Nephron (organoid): ENCODE measurements at regions not wholly inside any gene's neighbourhood (a gene's known extent, or its start where the extent isn't known, plus 50 kb on each side); places are given as distances from the start of the nearest gene placed in this dataset.
A peak's percentile ranks its signal among the peaks of the same experiment; 100 is the strongest.

ENCODE experiments used
- H3K27ac Mint-ChIP-seq, 3 experiments: 2 replicates each; pipeline ENCODE4 v1.8.0; 2020; ENCODE audit warnings: mixed read lengths in 3 of 3, mild to moderate bottlenecking in 2 of 3, moderate library complexity in 1 of 3
- H3K27me3 Mint-ChIP-seq: 2 replicates; pipeline ENCODE4 v1.8.0; 2021; ENCODE audit warnings: low read depth, mild to moderate bottlenecking, moderate library complexity, mixed read lengths
- H3K36me3 Mint-ChIP-seq: 2 replicates; pipeline ENCODE4 v1.8.0; 2020; ENCODE audit warnings: low read depth, mixed read lengths
- H3K4me1 Mint-ChIP-seq: 2 replicates; pipeline ENCODE4 v1.8.0; 2020; ENCODE audit warnings: mixed read lengths
- H3K4me3 Mint-ChIP-seq, 3 experiments: 2 replicates each; pipeline ENCODE4 v1.8.0; 2020; ENCODE audit warnings: mild to moderate bottlenecking in 3 of 3, mixed read lengths in 3 of 3, moderate library complexity in 2 of 3
- H3K9me3 Mint-ChIP-seq: 2 replicates; pipeline ENCODE4 v1.8.0; 2020; ENCODE audit warnings: mixed read lengths
- TF ChIP-seq, protein P1 (sequence below), 3 experiments: fragments of 200-600 bp; sonication (generic); IDR thresholded peaks; one replicate each; pipeline ENCODE4 v1.5.0; 2021; ENCODE audit warnings: antibody characterized with exemption in 3 of 3; ENCODE audit not compliant: unreplicated experiment in 3 of 3

- H3K4me3 Mint-ChIP-seq: no peak overlapping the region
- no peaks in the 10 kb centered on the region for H3K36me3 Mint-ChIP-seq
- no peaks in the 10 kb centered on the region for H3K9me3 Mint-ChIP-seq
These were observed 65.9 kb upstream of the HECTD2 start for GRCh38 chr10:91344117-91344856.

GRCh38 chr10:91345716-91346115 is 64.4 kb upstream of the HECTD2 start:
- TF ChIP-seq, protein P1, sequence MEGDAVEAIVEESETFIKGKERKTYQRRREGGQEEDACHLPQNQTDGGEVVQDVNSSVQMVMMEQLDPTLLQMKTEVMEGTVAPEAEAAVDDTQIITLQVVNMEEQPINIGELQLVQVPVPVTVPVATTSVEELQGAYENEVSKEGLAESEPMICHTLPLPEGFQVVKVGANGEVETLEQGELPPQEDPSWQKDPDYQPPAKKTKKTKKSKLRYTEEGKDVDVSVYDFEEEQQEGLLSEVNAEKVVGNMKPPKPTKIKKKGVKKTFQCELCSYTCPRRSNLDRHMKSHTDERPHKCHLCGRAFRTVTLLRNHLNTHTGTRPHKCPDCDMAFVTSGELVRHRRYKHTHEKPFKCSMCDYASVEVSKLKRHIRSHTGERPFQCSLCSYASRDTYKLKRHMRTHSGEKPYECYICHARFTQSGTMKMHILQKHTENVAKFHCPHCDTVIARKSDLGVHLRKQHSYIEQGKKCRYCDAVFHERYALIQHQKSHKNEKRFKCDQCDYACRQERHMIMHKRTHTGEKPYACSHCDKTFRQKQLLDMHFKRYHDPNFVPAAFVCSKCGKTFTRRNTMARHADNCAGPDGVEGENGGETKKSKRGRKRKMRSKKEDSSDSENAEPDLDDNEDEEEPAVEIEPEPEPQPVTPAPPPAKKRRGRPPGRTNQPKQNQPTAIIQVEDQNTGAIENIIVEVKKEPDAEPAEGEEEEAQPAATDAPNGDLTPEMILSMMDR (IDR thresholded peaks at IDR 0.05; ENCODE audit: unreplicated experiment in 3 of 3): no peak
- H3K27me3 Mint-ChIP-seq: peaks cover 4% of the 10 kb centered on the region

More at GRCh38 chr10:91344117-91344856, 65.9 kb upstream of the HECTD2 start:
- TF ChIP-seq, protein P1 (IDR thresholded peaks at IDR 0.05; ENCODE audit: unreplicated experiment in 3 of 3): no peak
- Mint-ChIP-seq H3K27ac (no peak overlapping the region), H3K4me1 (peaks cover 20% of the 10 kb centered on the region), H3K27me3 (peaks cover 4% of the 10 kb centered on the region)

GRCh38 chr10:91347529-91347928 is 62.6 kb upstream of the HECTD2 start:
- Mint-ChIP-seq H3K9me3 (no peaks in the 10 kb centered on the region), H3K27ac (no peak overlapping the region), H3K4me3 (no peak overlapping the region), H3K36me3 (no peaks in the 10 kb centered on the region), H3K27me3 (peaks cover 4% of the 10 kb centered on the region), H3K4me1 (peaks cover 8% of the 10 kb centered on the region)
- TF ChIP-seq, protein P1 (IDR thresholded peaks at IDR 0.05; ENCODE audit: unreplicated experiment in 3 of 3): no peak

More at GRCh38 chr10:91345716-91346115, 64.4 kb upstream of the HECTD2 start:
- Mint-ChIP-seq H3K9me3 (no peaks in the 10 kb centered on the region), H3K27ac (no peak overlapping the region), H3K4me1 (peaks cover 15% of the 10 kb centered on the region), H3K4me3 (no peak overlapping the region), H3K36me3 (no peaks in the 10 kb centered on the region)

GRCh38 chr10:91349381-91349780 is 60.8 kb upstream of the HECTD2 start:
- no peaks in the 10 kb centered on the region for H3K36me3 Mint-ChIP-seq
- H3K27ac Mint-ChIP-seq: no peak overlapping the region
- H3K4me1 Mint-ChIP-seq: peaks cover 10% of the 10 kb centered on the region
- no peaks in the 10 kb centered on the region for H3K9me3 Mint-ChIP-seq
- no peak overlapping the region for H3K4me3 Mint-ChIP-seq
- TF ChIP-seq, protein P1 (IDR thresholded peaks at IDR 0.05; ENCODE audit: unreplicated experiment in 3 of 3): no peak
- peaks cover 4% of the 10 kb centered on the region for H3K27me3 Mint-ChIP-seq

DNA sequence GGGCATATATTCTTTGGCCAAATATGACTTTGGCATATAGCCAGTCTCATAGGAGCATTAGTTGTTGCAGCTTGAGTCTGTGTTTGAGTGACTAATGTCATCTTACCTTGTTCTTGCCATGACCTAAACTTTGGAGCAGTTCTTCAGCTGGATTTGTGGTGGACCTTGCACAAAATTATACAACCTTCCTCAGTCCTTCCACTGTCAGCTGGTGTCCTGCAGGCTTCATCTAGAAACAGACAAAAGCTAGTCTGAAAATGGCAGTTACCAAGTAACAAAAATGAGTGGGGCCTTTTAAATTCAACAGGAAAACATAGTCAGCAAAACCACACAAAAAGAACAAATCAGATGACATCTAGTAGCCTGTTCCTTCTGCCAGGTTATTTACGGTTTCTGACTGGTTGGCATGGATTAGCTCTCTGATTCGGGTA is 59.5 kb upstream of the HECTD2 start:
- Mint-ChIP-seq H3K27me3 (peaks cover 4% of the 10 kb centered on the region), H3K4me3 (no peak overlapping the region), H3K9me3 (no peaks in the 10 kb centered on the region), H3K27ac (peak overlapping the region in 1 of 3 experiments; percentile 3), H3K36me3 (no peaks in the 10 kb centered on the region), H3K4me1 (peaks cover 16% of the 10 kb centered on the region)
- TF ChIP-seq, protein P1 (IDR thresholded peaks at IDR 0.05; ENCODE audit: unreplicated experiment in 3 of 3): no peak

GRCh38 chr10:91352760-91353159 is 57.4 kb upstream of the HECTD2 start:
- no peaks in the 10 kb centered on the region for H3K9me3 Mint-ChIP-seq

More at GRCh38 chr10:91352760-91353159, 57.4 kb upstream of the HECTD2 start:
- TF ChIP-seq, protein P1 (IDR thresholded peaks at IDR 0.05; ENCODE audit: unreplicated experiment in 3 of 3): no peak
- no peaks in the 10 kb centered on the region for H3K27me3 Mint-ChIP-seq
- no peak overlapping the region for H3K27ac Mint-ChIP-seq
- H3K36me3 Mint-ChIP-seq: no peaks in the 10 kb centered on the region
- H3K4me3 Mint-ChIP-seq: no peak overlapping the region
- peaks cover 16% of the 10 kb centered on the region for H3K4me1 Mint-ChIP-seq
